GM23248 (cell line): ENCODE measurements at regions not wholly inside any gene's neighbourhood (a gene's known extent, or its start where the extent isn't known, plus 50 kb on each side); places are given as distances from the start of the nearest gene placed in this dataset.
A peak's percentile ranks its signal among the peaks of the same experiment; 100 is the strongest.

Experiments used
- DNase-seq: peaks from one replicate; pipeline ENCODE4 v3.0.0-alpha.2; 2015
- H2AFZ ChIP-seq: fragments of 200-600 bp; sonication (generic); 2 replicates; pipeline ENCODE4 v1.6.1; 2016; ENCODE audit warnings: antibody characterized with exemption
- H3F3A ChIP-seq: fragments of 200-600 bp; sonication (generic); 2 replicates; pipeline ENCODE4 v1.6.1; 2016; ENCODE audit warnings: mild to moderate bottlenecking, antibody characterized with exemption, mixed run types; ENCODE audit not compliant: insufficient read depth
- H3K27ac ChIP-seq: fragments of 200-600 bp; sonication (generic); 2 replicates; pipeline ENCODE4 v1.5.1; 2016; ENCODE audit warnings: mild to moderate bottlenecking
- H3K27me3 ChIP-seq: fragments of 200-600 bp; sonication (generic); replicated peaks from 2 replicates; pipeline ENCODE4 v1.6.1; 2016; ENCODE audit warnings: mild to moderate bottlenecking; ENCODE audit not compliant: insufficient read depth
- H3K36me3 ChIP-seq: fragments of 200-600 bp; sonication (generic); 2 replicates; pipeline ENCODE4 v1.6.1; 2016; ENCODE audit warnings: low read depth, mild to moderate bottlenecking
- H3K4me1 ChIP-seq: fragments of 200-600 bp; sonication (generic); 2 replicates; pipeline ENCODE4 v1.6.1; 2016; ENCODE audit warnings: mild to moderate bottlenecking; ENCODE audit not compliant: insufficient read depth
- H3K4me2 ChIP-seq: fragments of 200-600 bp; sonication (generic); one replicate; pipeline ENCODE4 v1.6.1; 2016; ENCODE audit warnings: mild to moderate bottlenecking; ENCODE audit not compliant: unreplicated experiment
- H3K4me3 ChIP-seq: fragments of 200-600 bp; sonication (generic); 2 replicates; pipeline ENCODE4 v1.5.1; 2016; ENCODE audit warnings: mild to moderate bottlenecking
- H3K79me2 ChIP-seq: fragments of 200-600 bp; sonication (generic); 2 replicates; pipeline ENCODE4 v1.6.1; 2016; ENCODE audit warnings: mild to moderate bottlenecking; ENCODE audit not compliant: insufficient read depth
- H3K9ac ChIP-seq: fragments of 200-600 bp; sonication (generic); 2 replicates; pipeline ENCODE4 v1.6.1; 2016; ENCODE audit warnings: mild to moderate bottlenecking
- H3K9me2 ChIP-seq: fragments of 200-600 bp; sonication (generic); 2 replicates; pipeline ENCODE4 v1.6.1; 2016; ENCODE audit warnings: mixed run types, mild to moderate bottlenecking, moderate library complexity; ENCODE audit not compliant: insufficient read depth
- H3K9me3 ChIP-seq: fragments of 200-600 bp; sonication (generic); one replicate; pipeline ENCODE4 v1.6.1; 2017; ENCODE audit warnings: low read depth
- H4K20me1 ChIP-seq: fragments of 200-600 bp; sonication (generic); 2 replicates; pipeline ENCODE4 v1.6.0; 2016; ENCODE audit not compliant: insufficient read depth
- EZH2 ChIP-seq: fragments of 200-600 bp; sonication (generic); IDR thresholded peaks from 2 replicates; pipeline ENCODE4 v1.6.1; 2018; ENCODE audit warnings: antibody characterized with exemption, mild to moderate bottlenecking; ENCODE audit not compliant: insufficient read depth, poor library complexity, severe bottlenecking
- EZH2phosphoT487 ChIP-seq: fragments of 200-600 bp; sonication (generic); IDR thresholded peaks from 2 replicates; pipeline ENCODE4 v1.6.1; 2018; ENCODE audit warnings: antibody characterized with exemption, moderate library complexity, mild to moderate bottlenecking, low read depth; ENCODE audit not compliant: insufficient read depth
- WGBS, 2 experiments: methylation state at CpG; one replicate each; pipeline ENCODE4 v1.1.6; 2015 to 2017; ENCODE audit warnings: low lambda C conversion rate in 2 of 2, low coverage in 1 of 2; ENCODE audit errors: missing lambda C conversion rate in 2 of 2; 5-methylcytosine and 5-hydroxymethylcytosine counted together
- in situ Hi-C: fragments of 300-500 bp; cut with MboI; formaldehyde crosslinking; loops from 2 replicates; pipeline ENCODE4 v1.15.0; 2020

DNA sequence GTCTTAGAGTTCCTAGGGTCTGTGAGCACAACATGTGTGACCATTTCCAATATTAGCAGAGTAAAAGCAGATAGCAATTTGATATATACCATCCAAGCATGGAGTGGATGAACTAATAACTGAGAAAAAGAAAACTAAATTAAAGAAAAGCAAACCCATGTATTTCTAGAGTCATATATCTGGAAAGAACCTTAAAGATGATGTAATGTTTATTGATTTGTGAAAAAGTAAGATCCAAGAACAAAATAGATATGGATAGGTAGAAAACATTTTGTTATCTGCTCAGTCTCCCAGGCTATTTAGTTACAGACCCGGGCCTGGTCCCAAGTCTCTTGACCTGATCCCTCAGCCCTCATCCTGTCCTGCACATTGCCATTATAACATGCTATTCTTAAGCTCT, 526.8 kb downstream of the EPM2A start:
- 88 to 100% methylated on average over 1 of the region's 1 CpG for WGBS, 2 experiments
- Histone ChIP-seq H3K9me3 (no peaks in the 10 kb centered on the region), H3K4me1 (peaks cover 17% of the 10 kb centered on the region), H3K4me2 (no peak overlapping the region), H2AFZ (no peak overlapping the region), H3K9ac (no peak overlapping the region), H3K79me2 (no peaks in the 10 kb centered on the region), H3K9me2 (no peaks in the 10 kb centered on the region), H3F3A (peaks cover 17% of the 10 kb centered on the region), H3K4me3 (no peak overlapping the region), H3K27me3 (no peaks in the 10 kb centered on the region), H3K27ac (no peak overlapping the region), H3K36me3 (no peaks in the 10 kb centered on the region), H4K20me1 (no peaks in the 10 kb centered on the region)
- TF ChIP-seq EZH2 (no peak), EZH2phosphoT487 (no peak)
- DNase-seq, result no peak
- in situ Hi-C loops, result no loop called here

DNA sequence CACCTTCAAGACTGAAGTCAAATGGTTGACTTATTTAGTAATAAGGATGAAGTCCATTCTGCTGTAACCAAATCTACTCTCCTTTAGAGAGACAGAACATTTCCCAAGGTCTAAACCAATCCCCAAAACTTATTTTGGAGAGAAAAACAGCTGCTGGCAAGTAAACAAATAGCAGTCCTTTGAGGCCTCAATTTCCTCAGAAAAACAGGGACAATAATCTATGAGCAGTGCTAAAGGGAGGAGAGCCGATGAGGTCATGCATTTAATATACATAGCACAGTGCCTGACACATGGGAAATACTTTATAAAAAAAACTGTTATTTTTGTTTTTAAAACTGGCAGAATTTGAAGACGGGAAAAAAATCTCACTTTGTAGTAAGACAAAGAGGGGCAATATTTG, 526.0 kb downstream of the EPM2A start:
- TF ChIP-seq EZH2 (no peak), EZH2phosphoT487 (no peak)
- peaks cover 17% of the 10 kb centered on the region for H3F3A ChIP-seq
- no peaks in the 10 kb centered on the region for H3K9me3 ChIP-seq
- no peak overlapping the region for H3K4me3 ChIP-seq
- no peaks in the 10 kb centered on the region for H3K79me2 ChIP-seq
- DNase-seq, result peak; percentile 10
- H4K20me1 ChIP-seq, result no peaks in the 10 kb centered on the region
- no peak overlapping the region for H3K4me2 ChIP-seq
- no peaks in the 10 kb centered on the region for H3K36me3 ChIP-seq
- no peaks in the 10 kb centered on the region for H3K27me3 ChIP-seq
- peaks cover 17% of the 10 kb centered on the region for H3K4me1 ChIP-seq
- in situ Hi-C loops, result no loop called here
- no peak overlapping the region for H2AFZ ChIP-seq
- H3K9ac ChIP-seq, result no peak overlapping the region
- H3K27ac ChIP-seq, result no peak overlapping the region
- WGBS, 2 experiments, result 93 to 95% methylated on average over 2 of the region's 2 CpGs
- H3K9me2 ChIP-seq, result no peaks in the 10 kb centered on the region

DNA sequence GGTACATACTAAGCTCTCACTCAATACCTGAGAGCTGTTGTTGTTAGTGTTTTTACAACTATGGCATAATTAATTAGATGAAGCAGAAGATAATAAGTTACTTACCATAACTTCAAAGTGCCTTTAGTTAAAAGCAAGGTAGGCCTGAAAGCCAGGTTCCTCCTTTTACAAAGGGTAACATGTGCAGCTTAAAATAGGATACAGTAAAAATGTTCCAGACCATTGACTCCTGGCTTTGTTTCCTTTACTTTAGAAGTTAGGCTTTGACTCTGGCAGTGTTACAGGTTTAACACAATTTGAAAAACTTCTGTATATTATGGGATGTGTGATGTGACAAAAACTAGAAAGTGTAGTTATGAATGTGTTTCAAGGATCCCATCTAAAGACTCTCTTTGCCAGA, 522.5 kb downstream of the EPM2A start:
- Histone ChIP-seq H3K9me3 (no peaks in the 10 kb centered on the region), H3F3A (no peaks in the 10 kb centered on the region), H3K79me2 (no peaks in the 10 kb centered on the region), H3K36me3 (no peaks in the 10 kb centered on the region), H3K9me2 (no peaks in the 10 kb centered on the region), H2AFZ (no peak overlapping the region), H3K9ac (no peak overlapping the region), H3K4me3 (no peak overlapping the region), H3K27ac (no peak overlapping the region), H3K4me2 (no peak overlapping the region), H3K4me1 (no peaks in the 10 kb centered on the region), H3K27me3 (no peaks in the 10 kb centered on the region), H4K20me1 (no peaks in the 10 kb centered on the region)
- in situ Hi-C loops, result loop anchor here (10.0 kb wide), 1 partner anchor 618 kb away; no protein-coding TSS in a partner anchor
- TF ChIP-seq EZH2 (no peak), EZH2phosphoT487 (no peak)
- DNase-seq, result no peak

DNA sequence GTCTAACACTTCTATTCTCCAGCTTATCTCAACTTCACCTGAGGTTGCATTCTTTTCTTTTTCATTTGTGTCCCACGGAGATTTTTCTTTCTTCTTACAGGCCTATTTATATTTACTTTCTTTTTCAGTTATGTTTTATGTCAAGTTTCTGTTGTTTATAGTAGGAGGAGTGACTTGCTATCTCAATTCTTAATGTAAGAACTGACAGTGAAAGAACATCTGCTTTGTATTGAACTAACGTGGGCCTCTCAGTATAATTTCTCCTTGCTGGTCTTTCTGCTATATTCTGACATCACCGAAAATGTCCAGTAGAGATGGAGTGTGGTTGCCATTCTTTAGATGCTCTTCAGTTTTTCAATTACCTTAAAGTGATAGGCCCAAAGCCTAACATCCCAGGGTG, 521.7 kb downstream of the EPM2A start:
- no peak overlapping the region for H3K9ac ChIP-seq
- H2AFZ ChIP-seq, result peak overlapping the region; percentile 14; the same call in 1 of the 2 replicates
- in situ Hi-C loops, result loop anchor here (10.0 kb wide), 1 partner anchor 619 kb away; no protein-coding TSS in a partner anchor
- H3K36me3 ChIP-seq, result no peaks in the 10 kb centered on the region
- H3K27me3 ChIP-seq, result no peaks in the 10 kb centered on the region
- no peak for TF ChIP-seq EZH2phosphoT487
- TF ChIP-seq EZH2, result no peak
- DNase-seq, result no peak
- WGBS, 2 experiments, result 74 to 75% methylated on average over 3 of the region's 3 CpGs
- H3K79me2 ChIP-seq, result no peaks in the 10 kb centered on the region
- H3F3A ChIP-seq, result no peaks in the 10 kb centered on the region
- no peak overlapping the region for H3K4me3 ChIP-seq
- no peaks in the 10 kb centered on the region for H3K9me2 ChIP-seq
- no peaks in the 10 kb centered on the region for H3K9me3 ChIP-seq
- H3K4me2 ChIP-seq, result no peak overlapping the region
- H3K27ac ChIP-seq, result no peak overlapping the region
- no peaks in the 10 kb centered on the region for H4K20me1 ChIP-seq
- H3K4me1 ChIP-seq, result no peaks in the 10 kb centered on the region

DNA sequence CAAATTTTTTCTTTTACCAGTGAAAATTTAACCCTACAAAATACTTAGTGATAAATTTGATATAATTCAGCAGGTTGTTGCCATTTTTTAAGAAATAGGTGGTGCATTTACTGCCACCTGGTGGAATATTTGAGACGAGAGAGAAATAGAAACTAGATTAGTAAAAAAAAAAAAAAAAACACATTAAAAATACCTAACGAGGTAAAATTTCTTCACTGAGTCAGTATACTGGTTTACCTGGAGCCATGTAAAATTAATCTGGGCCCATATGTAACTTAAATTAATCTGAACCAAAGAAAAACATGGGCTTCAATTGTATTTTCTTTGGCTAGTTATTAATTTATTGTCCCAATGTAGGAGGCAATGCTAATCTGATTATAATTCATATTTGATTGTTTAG, 520.8 kb downstream of the EPM2A start:
- Histone ChIP-seq H3F3A (no peaks in the 10 kb centered on the region), H3K27me3 (no peaks in the 10 kb centered on the region), H3K36me3 (no peaks in the 10 kb centered on the region), H2AFZ (peak overlapping the region; percentile 39), H3K4me2 (peak overlapping the region; percentile 56), H3K9me3 (no peaks in the 10 kb centered on the region), H3K9me2 (no peaks in the 10 kb centered on the region), H3K4me1 (no peaks in the 10 kb centered on the region), H3K79me2 (no peaks in the 10 kb centered on the region), H3K9ac (peak overlapping the region; percentile 10; the same call in 1 of the 2 replicates), H3K4me3 (no peak overlapping the region), H3K27ac (no peak overlapping the region), H4K20me1 (no peaks in the 10 kb centered on the region)
- no peak for TF ChIP-seq EZH2
- no peak for TF ChIP-seq EZH2phosphoT487
- WGBS, 2 experiments, result 0 to 2% methylated on average over 2 of the region's 2 CpGs
- in situ Hi-C loops, result loop anchor here (10.0 kb wide), 1 partner anchor 620 kb away; no protein-coding TSS in a partner anchor
- DNase-seq, result peak; percentile 52
